ENCODE measurements at regions not wholly inside any gene's neighbourhood (a gene's known extent, or its start where the extent isn't known, plus 50 kb on each side); places are given as distances from the start of the nearest gene placed in this dataset.

GRCh38 chr1:166221316-166221715 is 54.5 kb upstream of the FAM78B start:
- Histone ChIP-seq H3K9ac (ENCODE audit: low read length) (no peak overlapping the region), H3K36me3 (ENCODE audit: control insufficient read depth, low read depth, low read length) (no peaks in the 10 kb centered on the region), H3K27ac (ENCODE audit: low read length) (no peak overlapping the region), H3K4me1 (ENCODE audit: control insufficient read depth, low read depth, low read length) (no peaks in the 10 kb centered on the region), H3K4me3 (ENCODE audit: low read length) (no peak overlapping the region), H3K9me3 (ENCODE audit: control insufficient read depth, low read depth, low read length) (no peaks in the 10 kb centered on the region), H3K27me3 (ENCODE audit: control insufficient read depth, insufficient read depth, low read length) (no peaks in the 10 kb centered on the region)

DNA sequence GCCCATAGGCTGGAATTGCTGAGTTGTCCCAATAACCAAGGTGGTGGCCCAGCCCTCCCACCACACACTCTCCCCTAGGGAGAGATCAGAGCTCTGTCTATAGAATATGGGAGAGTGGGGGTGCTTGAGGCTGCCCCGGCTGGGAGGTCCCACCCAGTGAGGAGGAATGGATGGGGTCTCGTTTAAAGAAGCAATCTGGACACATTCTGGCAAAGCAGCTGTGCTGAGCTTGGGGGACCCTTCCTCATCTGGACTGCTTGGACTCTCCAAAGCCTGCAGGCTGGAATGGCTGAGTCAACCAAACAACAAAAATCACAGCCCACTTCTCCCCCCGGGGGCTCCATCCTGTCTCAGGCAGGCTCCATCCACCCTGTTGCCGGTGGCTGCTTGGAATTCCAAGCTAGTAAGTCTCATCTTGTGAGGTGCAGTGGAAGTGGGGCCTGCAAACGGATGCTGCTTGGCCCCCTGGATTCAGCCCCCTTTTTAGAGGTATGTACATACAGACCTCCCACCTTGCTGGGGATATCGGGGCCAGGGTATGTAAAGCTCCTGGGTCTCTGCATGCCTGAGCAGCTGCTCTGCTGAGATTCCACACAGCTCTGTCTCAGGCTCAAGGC is 67.1 kb upstream of the FAM78B start:
- no peak overlapping the region for H3K9ac ChIP-seq (ENCODE audit: low read length)
- H3K27ac ChIP-seq (ENCODE audit: low read length) = no peak overlapping the region
- H3K27me3 ChIP-seq (ENCODE audit: control insufficient read depth, insufficient read depth, low read length) = no peaks in the 10 kb centered on the region
- no peaks in the 10 kb centered on the region for H3K4me1 ChIP-seq (ENCODE audit: control insufficient read depth, low read depth, low read length)
- no peaks in the 10 kb centered on the region for H3K9me3 ChIP-seq (ENCODE audit: control insufficient read depth, low read depth, low read length)
- no peaks in the 10 kb centered on the region for H3K36me3 ChIP-seq (ENCODE audit: control insufficient read depth, low read depth, low read length)
- no peak overlapping the region for H3K4me3 ChIP-seq (ENCODE audit: low read length)

- no peaks in the 10 kb centered on the region for H3K9me3 ChIP-seq (ENCODE audit: control insufficient read depth, low read depth, low read length)
- no peaks in the 10 kb centered on the region for H3K4me1 ChIP-seq (ENCODE audit: control insufficient read depth, low read depth, low read length)
- no peaks in the 10 kb centered on the region for H3K27me3 ChIP-seq (ENCODE audit: control insufficient read depth, insufficient read depth, low read length)
- H3K4me3 ChIP-seq (ENCODE audit: low read length) = no peak overlapping the region
- H3K9ac ChIP-seq (ENCODE audit: low read length) = no peak overlapping the region
- no peak overlapping the region for H3K27ac ChIP-seq (ENCODE audit: low read length)
- H3K36me3 ChIP-seq (ENCODE audit: control insufficient read depth, low read depth, low read length) = no peaks in the 10 kb centered on the region
Measured at GRCh38 chr1:166235728-166236127, 68.9 kb upstream of the FAM78B start.

GRCh38 chr1:166237675-166238074 is 70.9 kb upstream of the FAM78B start:
- Histone ChIP-seq H3K27me3 (ENCODE audit: control insufficient read depth, insufficient read depth, low read length) (no peaks in the 10 kb centered on the region), H3K4me3 (ENCODE audit: low read length) (no peak overlapping the region), H3K27ac (ENCODE audit: low read length) (no peak overlapping the region), H3K36me3 (ENCODE audit: control insufficient read depth, low read depth, low read length) (no peaks in the 10 kb centered on the region), H3K4me1 (ENCODE audit: control insufficient read depth, low read depth, low read length) (no peaks in the 10 kb centered on the region), H3K9ac (ENCODE audit: low read length) (no peak overlapping the region), H3K9me3 (ENCODE audit: control insufficient read depth, low read depth, low read length) (no peaks in the 10 kb centered on the region)

- no peaks in the 10 kb centered on the region for H3K27me3 ChIP-seq (ENCODE audit: control insufficient read depth, insufficient read depth, low read length)
- no peaks in the 10 kb centered on the region for H3K9me3 ChIP-seq (ENCODE audit: control insufficient read depth, low read depth, low read length)
- no peaks in the 10 kb centered on the region for H3K36me3 ChIP-seq (ENCODE audit: control insufficient read depth, low read depth, low read length)
- no peaks in the 10 kb centered on the region for H3K4me1 ChIP-seq (ENCODE audit: control insufficient read depth, low read depth, low read length)
- H3K27ac ChIP-seq (ENCODE audit: low read length) = no peak overlapping the region
- H3K9ac ChIP-seq (ENCODE audit: low read length) = no peak overlapping the region
- no peak overlapping the region for H3K4me3 ChIP-seq (ENCODE audit: low read length)
Measured at GRCh38 chr1:166253076-166253779, 86.4 kb upstream of the FAM78B start.

- Histone ChIP-seq H3K4me3 (ENCODE audit: low read length) (no peak overlapping the region), H3K36me3 (ENCODE audit: control insufficient read depth, low read depth, low read length) (no peaks in the 10 kb centered on the region), H3K4me1 (ENCODE audit: control insufficient read depth, low read depth, low read length) (no peaks in the 10 kb centered on the region), H3K9ac (ENCODE audit: low read length) (no peak overlapping the region), H3K9me3 (ENCODE audit: control insufficient read depth, low read depth, low read length) (no peaks in the 10 kb centered on the region), H3K27ac (ENCODE audit: low read length) (no peak overlapping the region), H3K27me3 (ENCODE audit: control insufficient read depth, insufficient read depth, low read length) (no peaks in the 10 kb centered on the region)
Measured at GRCh38 chr1:166258017-166258416, 91.2 kb upstream of the FAM78B start.

GRCh38 chr1:166261511-166261910 is 94.7 kb upstream of the FAM78B start:
- Histone ChIP-seq H3K4me3 (ENCODE audit: low read length) (no peak overlapping the region), H3K27me3 (ENCODE audit: control insufficient read depth, insufficient read depth, low read length) (no peaks in the 10 kb centered on the region), H3K36me3 (ENCODE audit: control insufficient read depth, low read depth, low read length) (no peaks in the 10 kb centered on the region), H3K9me3 (ENCODE audit: control insufficient read depth, low read depth, low read length) (no peaks in the 10 kb centered on the region), H3K9ac (ENCODE audit: low read length) (no peak overlapping the region), H3K4me1 (ENCODE audit: control insufficient read depth, low read depth, low read length) (no peaks in the 10 kb centered on the region), H3K27ac (ENCODE audit: low read length) (no peak overlapping the region)

GRCh38 chr1:166270476-166271150 is 103.8 kb upstream of the FAM78B start:
- H3K4me1 ChIP-seq (ENCODE audit: control insufficient read depth, low read depth, low read length) = no peaks in the 10 kb centered on the region
- no peaks in the 10 kb centered on the region for H3K9me3 ChIP-seq (ENCODE audit: control insufficient read depth, low read depth, low read length)
- H3K36me3 ChIP-seq (ENCODE audit: control insufficient read depth, low read depth, low read length) = no peaks in the 10 kb centered on the region
- no peaks in the 10 kb centered on the region for H3K27me3 ChIP-seq (ENCODE audit: control insufficient read depth, insufficient read depth, low read length)
- no peak overlapping the region for H3K27ac ChIP-seq (ENCODE audit: low read length)
- H3K9ac ChIP-seq (ENCODE audit: low read length) = no peak overlapping the region
- no peak overlapping the region for H3K4me3 ChIP-seq (ENCODE audit: low read length)

- H3K36me3 ChIP-seq (ENCODE audit: control insufficient read depth, low read depth, low read length) = no peaks in the 10 kb centered on the region
- H3K9ac ChIP-seq (ENCODE audit: low read length) = no peak overlapping the region
- no peak overlapping the region for H3K4me3 ChIP-seq (ENCODE audit: low read length)
- no peaks in the 10 kb centered on the region for H3K27me3 ChIP-seq (ENCODE audit: control insufficient read depth, insufficient read depth, low read length)
- no peak overlapping the region for H3K27ac ChIP-seq (ENCODE audit: low read length)
- H3K4me1 ChIP-seq (ENCODE audit: control insufficient read depth, low read depth, low read length) = no peaks in the 10 kb centered on the region
- H3K9me3 ChIP-seq (ENCODE audit: control insufficient read depth, low read depth, low read length) = no peaks in the 10 kb centered on the region
Measured at GRCh38 chr1:166271151-166271538, 104.3 kb upstream of the FAM78B start.

DNA sequence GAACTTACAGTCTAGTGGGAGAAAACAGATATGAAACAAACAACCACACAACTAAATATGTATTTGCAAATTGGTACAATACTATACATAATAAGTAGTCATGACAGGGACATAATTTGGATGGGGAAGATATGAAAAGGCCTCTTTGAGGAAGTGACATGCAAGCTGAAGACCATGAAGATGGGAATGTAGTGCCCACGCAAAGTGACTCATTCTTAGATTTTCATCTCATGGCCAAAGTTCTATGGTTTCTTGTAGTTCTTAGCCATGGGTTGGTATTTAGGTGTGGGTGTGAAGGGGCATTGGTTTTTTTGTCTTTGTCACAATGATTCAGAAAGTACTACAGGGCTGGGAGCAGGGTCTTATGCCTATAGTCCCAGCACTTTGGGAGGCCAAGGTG is 105.4 kb upstream of the FAM78B start:
- H3K9ac ChIP-seq (ENCODE audit: low read length) = no peak overlapping the region
- no peaks in the 10 kb centered on the region for H3K4me1 ChIP-seq (ENCODE audit: control insufficient read depth, low read depth, low read length)
- no peak overlapping the region for H3K27ac ChIP-seq (ENCODE audit: low read length)
- H3K27me3 ChIP-seq (ENCODE audit: control insufficient read depth, insufficient read depth, low read length) = no peaks in the 10 kb centered on the region
- H3K4me3 ChIP-seq (ENCODE audit: low read length) = no peak overlapping the region
- no peaks in the 10 kb centered on the region for H3K36me3 ChIP-seq (ENCODE audit: control insufficient read depth, low read depth, low read length)
- no peaks in the 10 kb centered on the region for H3K9me3 ChIP-seq (ENCODE audit: control insufficient read depth, low read depth, low read length)

- H3K27ac ChIP-seq (ENCODE audit: low read length) = no peak overlapping the region
- H3K36me3 ChIP-seq (ENCODE audit: control insufficient read depth, low read depth, low read length) = no peaks in the 10 kb centered on the region
- no peaks in the 10 kb centered on the region for H3K4me1 ChIP-seq (ENCODE audit: control insufficient read depth, low read depth, low read length)
- H3K4me3 ChIP-seq (ENCODE audit: low read length) = no peak overlapping the region
- H3K9ac ChIP-seq (ENCODE audit: low read length) = no peak overlapping the region
- H3K9me3 ChIP-seq (ENCODE audit: control insufficient read depth, low read depth, low read length) = no peaks in the 10 kb centered on the region
- H3K27me3 ChIP-seq (ENCODE audit: control insufficient read depth, insufficient read depth, low read length) = no peaks in the 10 kb centered on the region
Measured at GRCh38 chr1:166272851-166273250, 106.0 kb upstream of the FAM78B start.

GRCh38 chr1:166273618-166274017 is 106.8 kb upstream of the FAM78B start:
- Histone ChIP-seq H3K4me1 (ENCODE audit: control insufficient read depth, low read depth, low read length) (no peaks in the 10 kb centered on the region), H3K27me3 (ENCODE audit: control insufficient read depth, insufficient read depth, low read length) (no peaks in the 10 kb centered on the region), H3K9ac (ENCODE audit: low read length) (no peak overlapping the region), H3K4me3 (ENCODE audit: low read length) (no peak overlapping the region), H3K36me3 (ENCODE audit: control insufficient read depth, low read depth, low read length) (no peaks in the 10 kb centered on the region), H3K27ac (ENCODE audit: low read length) (no peak overlapping the region), H3K9me3 (ENCODE audit: control insufficient read depth, low read depth, low read length) (no peaks in the 10 kb centered on the region)

Data from iPS-18a (cell line).